ENCODE measurements at regions not wholly inside any gene's neighbourhood (a gene's known extent, or its start where the extent isn't known, plus 50 kb on each side); places are given as distances from the start of the nearest gene placed in this dataset.

DNA sequence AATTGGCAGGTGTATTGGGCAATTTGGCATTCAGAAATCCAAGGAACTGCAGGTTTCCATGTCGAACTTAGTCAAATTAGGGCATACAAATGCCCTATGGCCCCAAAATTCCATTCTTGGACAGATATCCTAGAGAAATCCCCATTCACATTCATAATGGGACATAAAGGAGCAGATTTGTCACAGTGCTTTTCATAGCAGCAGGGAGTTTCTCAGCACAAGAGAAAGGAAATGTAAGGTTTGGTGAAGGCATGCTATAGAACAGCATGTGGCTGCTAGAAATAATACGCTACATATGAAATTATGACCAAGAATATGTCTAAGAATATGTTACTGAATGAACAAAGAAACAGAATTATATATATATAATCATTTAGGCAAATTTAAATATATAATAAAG is 437.5 kb upstream of the BOD1L1 start:
- DNase-seq = no peak

DNA sequence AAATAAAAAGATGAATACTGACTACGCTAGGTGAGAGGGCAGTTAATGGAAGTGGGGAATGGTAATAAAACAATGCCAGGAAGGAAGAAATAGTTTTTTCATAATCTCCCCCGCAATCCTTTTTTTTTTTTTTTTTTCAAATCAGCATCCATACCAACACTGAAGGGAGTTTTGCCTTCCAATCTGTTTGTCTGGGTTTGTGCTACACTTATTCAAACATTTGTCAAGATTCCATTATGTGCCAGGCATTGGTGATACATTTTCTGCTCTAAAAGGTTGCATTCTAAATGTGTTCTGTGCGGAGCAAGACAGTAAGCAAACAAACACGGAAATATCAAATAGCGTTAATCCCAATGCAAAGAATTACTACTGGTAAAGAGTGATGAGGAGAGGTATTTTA is 437.9 kb upstream of the BOD1L1 start:
- no peak for DNase-seq

DNA sequence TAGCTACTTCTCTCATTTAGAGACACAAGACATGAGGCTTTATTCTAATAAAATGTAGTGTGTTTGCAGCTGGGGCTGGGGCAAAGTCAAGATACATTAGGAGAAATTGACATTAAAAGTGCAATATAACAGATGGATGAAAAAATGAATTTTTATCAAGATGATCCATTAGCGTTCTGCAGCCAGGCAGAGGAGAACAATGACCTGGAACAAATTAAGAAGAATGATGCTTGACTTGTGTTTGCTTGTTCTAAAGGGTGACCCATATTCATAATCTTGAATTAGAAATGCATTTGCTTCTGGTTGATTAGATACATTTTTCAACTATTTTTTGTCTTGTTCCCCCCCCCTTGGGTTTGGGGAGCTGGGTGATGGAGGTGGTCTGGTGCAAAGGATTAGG is 439.5 kb upstream of the BOD1L1 start:
- DNase-seq = no peak

DNA sequence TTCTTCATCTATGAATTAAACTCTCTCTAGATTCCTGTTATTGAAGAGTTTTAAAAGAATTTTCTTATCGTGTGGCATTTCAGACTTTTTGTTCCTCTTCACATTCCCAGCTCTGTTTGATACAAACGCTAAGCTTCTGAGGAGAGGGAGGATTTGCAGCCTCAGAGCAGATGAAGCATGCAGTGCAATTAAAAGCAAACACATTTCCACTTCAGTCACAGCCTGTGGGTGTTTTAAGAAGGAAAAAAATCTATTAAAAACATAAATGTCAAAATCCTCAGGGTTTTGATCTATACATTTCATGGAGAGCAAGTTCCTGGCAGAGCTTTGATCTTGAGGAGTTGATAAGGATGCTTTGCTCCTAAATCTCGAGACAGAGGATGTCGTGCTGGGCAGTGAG is 442.4 kb upstream of the BOD1L1 start:
- no peak for DNase-seq

DNA sequence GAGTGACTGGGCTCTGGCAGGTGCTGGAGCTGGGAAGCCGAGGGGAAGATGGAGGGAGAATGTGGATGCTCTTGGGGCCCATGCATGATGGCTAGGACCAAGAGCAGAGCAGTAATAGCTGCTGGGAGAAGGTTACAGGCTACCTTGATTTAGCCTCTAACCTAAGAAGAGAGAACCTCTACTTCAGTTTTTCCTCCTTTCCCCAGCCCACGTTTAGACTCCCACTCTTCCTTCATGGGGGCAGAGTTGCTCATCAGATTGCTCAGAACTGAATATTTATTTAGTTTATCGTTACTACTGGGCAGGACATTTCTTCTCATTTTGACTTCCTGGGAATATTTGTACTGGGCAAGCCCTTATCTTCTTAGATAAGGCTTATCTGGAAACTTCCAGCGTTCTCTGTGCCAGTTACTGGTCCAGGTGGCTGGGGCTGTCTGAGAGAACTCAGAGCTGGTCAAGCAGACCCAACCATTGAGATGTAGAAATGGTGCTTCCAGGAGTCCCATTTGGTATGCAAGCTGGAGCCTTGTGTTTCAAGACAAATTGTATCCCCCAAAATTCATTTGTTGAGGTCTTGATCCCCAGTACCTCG is 442.9 kb upstream of the BOD1L1 start:
- no peak for DNase-seq

DNA sequence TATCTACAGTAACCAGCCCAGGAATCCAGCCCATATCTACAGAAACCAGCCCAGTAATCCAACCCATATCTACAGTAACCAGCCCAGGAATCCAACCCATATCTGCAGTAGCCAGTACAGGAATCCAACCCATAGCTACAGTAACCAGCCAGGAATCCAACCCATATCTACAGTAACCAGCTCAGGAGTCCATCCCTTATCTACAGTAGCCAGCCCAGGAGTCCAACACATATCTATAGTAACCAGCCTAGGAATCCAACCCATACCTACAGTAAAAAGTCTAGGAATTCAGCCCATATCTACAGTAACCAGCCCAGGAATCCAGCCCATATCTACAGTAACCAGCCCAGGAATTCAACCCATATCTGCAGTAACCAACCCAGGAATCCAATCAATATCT is 445.0 kb upstream of the BOD1L1 start:
- DNase-seq = no peak

DNA sequence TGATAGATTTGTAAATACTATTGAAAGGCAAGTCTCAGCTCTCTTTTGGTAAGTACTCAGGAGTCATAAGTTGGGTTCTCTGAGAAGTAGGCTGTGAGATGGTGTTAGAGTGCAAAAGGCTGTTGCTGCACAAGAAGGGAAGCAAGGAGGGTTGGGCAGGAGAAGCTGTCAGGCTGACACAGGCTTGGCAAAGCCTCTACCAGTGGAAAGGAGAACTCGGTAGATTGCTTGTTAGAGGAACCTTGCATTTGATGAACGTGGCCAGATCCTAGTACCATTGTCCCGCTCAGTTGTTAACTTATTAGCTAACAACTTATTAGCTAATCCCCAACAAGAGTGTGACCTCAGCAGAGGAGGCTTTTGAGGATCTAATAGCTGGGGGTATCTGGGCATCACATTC is 449.3 kb upstream of the BOD1L1 start:
- no peak for DNase-seq

DNA sequence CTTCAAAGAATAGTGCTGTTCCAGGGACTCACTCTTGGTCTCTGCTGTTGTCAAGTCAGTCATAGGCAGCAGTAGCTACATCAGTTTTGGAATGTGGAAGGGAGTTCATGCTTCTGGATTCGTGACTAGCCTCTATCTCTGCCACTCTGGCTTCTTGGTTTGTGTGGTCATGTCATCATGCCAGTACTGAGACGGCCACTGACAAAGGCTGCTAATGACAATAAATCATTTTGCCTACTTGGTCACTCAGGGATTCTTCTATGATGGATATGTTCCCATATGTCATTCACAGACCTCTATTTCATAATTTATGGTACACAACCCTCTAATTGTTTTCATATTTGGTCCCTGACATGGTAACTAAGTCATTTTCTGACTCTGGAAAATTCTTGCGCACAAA is 450.8 kb upstream of the BOD1L1 start:
- no peak for DNase-seq

DNA sequence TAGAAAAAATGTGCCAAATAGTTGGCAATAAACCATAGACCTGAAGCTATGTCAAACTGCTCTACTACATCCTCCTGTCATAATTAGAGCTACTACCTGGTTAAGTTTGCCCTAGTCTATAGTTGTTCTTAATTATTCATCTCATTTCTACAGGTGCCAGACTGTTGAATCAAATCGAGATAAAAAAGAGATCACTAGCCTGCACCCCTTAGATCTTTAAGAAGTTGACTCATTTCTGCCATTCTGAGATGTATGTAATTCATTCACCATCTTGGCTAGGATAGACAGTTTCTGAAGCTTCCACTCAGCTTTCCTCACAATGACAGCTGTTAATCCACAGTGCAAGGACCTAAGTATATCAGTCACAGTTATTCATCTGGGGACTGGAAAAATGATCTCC is 452.1 kb upstream of the BOD1L1 start:
- no peak for DNase-seq

DNA sequence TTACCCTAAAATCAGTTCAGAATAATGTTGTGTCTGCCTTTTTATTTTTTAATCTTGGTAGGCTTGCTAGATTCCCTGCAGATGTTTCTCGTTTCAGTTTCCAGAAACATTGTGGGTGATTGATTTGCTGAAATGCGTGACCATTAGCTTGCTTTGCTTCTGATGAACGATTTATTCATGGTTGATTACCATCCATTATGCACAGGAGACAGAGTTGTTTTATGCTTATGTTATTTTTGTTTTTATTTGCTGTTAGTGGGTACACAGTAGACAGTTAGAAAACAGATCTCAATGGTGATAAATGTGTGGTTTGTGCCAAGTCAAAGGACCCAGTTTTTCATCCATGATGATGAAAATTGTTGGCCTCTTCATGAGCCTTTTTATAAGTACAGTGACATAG is 455.6 kb upstream of the BOD1L1 start:
- DNase-seq = no peak

DNA sequence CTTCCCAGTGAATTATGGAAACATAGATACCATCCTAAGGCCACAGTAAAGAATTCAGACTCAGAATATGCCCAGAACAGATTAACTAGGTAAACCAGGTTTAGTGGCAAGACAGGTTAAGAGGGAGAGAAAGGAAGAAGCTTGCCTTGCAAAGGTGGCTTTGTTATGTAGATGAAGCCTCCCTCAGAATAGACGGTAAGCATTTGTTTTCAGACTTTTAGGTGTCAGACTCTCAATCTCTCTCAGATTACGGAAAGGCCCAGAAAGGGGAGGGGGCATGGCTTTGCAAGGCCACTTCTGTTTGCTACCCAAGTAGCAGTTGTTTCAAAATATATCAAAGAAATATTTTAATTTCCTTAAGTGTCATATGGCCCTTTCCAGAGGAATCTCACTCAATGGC is 457.1 kb upstream of the BOD1L1 start:
- DNase-seq = no peak

DNA sequence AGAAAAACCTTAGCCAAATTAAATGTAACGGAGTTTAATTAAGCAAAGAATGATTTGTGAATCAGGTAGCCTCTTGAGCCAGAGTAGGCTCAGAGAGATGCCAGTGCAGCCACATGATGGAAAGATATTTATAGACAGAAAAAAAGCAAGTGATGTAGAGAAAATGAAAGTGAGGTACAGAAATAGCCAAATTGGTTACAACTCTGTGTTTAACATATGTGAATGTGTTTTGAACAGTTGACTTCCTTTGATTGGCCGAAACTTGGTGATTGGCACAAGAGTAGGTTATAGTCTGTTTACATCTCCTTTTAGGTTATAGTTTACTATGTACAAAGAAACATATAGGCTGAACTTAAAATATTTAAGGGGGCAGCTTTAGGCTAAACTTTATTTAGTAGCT is 459.9 kb upstream of the BOD1L1 start:
- no peak for DNase-seq

DNA sequence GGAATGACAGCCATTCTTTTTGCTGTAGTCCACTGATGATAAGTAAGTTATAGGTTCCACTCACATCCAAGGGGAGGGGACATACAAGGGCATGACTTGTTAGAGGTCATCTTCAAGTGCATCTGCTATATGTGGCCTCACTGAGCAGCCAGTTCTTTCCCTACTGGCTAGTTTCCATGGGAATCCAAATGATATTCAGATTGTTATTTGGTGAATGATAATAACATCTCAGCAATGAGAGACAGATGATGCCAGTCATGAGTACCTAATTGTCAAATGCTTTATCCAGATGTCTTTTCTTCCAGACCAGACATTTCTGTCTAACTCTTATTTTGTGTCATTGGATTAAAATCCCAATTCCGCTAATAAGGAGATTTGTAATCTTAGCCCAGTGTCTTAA is 460.4 kb upstream of the BOD1L1 start:
- no peak for DNase-seq

DNA sequence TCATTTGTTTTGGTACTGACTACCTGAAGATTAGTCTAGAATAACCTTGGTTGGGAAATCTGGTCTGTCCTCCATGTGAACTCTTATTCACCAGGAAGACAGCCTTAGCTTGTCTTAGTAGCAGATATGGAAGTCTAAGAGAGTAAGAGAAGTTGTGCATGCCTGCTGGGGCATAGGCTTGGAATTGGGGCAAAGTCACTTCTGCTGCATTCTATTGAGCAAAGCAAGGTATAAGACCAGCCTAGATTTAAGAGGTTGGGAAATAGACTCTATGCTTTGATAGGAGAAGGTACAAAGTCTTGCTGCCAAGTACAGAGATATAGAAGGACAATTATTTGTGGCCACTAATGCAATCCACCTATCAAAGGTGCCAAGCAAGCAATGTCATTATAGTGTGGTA is 464.0 kb upstream of the BOD1L1 start:
- DNase-seq = no peak

DNA sequence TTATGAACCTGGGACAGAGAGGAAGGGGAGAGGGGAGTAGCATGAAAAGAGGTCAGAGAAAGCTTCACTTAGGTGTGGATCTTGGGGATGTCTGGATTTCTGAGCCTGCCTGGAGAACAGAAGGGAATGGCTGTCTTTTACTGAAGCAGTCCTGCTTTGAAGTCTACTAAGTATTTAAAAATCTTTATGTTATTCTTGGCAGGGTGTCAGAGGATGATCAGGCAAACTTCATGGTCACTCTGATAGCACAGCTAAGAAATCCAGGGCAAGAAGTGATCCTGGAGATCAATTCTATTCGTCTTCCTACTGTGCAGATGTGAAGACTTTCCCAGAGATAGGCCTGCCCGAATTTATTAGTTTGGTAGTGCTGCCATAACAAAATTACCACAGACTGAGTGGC is 464.4 kb upstream of the BOD1L1 start:
- no peak for DNase-seq

DNA sequence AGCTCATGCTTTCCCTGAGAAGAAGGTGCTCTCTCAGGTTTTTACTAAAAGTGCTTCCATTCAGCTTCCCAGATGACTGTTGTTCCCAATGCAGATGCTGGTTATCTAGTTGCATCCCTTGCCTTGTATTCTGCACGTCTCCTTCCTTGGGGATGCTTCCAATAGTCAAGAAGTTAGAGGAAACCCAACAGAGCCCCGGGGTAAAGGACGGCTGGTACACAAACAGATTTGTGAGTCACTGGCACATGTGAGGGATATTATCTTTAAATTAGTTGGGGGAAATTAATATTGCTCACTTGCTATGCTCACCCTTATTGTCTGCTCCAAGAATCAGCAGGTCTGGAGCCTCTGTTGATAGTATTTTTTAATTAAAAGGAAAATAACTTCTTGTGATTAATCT is 465.2 kb upstream of the BOD1L1 start:
- no peak for DNase-seq

DNA sequence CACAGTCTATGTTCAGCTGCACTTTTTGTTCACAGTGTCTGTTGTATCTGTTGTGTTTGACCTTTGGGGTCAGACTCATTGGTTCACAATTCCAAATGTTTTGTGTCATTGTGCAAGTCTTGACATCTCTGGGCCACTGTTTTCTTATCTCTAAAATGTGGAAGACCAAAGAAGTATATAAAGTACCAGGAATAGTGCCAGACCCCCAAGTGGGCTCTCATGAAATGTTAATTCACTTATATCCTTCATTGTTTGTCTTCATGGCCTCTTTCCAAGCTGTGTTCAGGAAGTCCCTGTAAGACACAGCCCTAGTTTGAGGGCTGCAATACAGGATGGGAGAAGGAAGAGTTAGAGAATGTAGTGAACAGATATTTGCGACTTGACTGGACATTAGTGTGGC is 468.3 kb upstream of the BOD1L1 start:
- no peak for DNase-seq

DNA sequence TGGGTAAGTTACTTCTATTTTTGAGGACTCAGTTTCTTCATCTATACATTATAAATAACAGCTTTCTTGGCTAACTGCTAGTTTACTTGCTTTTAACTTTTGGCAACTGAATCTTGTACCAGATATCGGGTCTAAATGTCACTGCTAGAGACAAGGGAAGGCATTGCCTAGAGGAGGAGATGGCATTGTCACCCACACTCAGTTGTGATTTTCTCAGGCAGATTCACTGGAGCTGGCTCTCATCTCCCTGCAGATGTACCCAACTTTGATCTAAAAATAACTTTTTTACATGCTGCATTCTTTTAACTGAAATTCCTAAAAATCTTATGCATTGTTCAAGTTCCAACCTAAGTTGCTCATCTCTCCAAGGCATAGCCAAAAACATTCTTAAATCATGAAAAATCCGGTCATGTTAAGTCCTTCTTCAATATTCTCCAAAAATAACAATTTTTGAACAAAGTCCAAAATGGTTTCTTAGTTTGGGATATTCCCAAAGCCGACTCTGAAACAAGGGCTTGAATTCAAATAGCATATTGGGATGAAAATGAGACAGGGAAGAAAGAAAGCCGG is 469.0 kb upstream of the BOD1L1 start:
- no peak for DNase-seq

DNA sequence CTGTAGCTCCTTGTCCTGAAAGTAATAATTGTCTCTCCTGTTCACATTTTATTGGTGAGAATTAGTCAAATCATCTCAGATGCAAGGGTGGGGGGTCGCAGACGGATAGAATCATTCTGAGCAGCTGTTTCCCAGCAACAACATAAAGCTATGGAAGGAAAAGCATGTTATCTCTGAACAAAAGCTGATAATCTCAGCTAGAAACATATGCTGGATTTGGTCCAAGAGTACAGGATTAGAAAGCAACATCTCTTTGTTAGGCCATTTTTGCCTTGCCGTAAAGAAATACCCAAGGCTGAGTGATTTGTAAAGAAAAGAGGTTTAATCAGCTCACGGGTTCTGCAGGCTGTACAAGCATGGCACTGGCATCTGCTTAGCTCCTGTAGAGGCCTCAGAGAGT is 472.8 kb upstream of the BOD1L1 start:
- DNase-seq = no peak

DNA sequence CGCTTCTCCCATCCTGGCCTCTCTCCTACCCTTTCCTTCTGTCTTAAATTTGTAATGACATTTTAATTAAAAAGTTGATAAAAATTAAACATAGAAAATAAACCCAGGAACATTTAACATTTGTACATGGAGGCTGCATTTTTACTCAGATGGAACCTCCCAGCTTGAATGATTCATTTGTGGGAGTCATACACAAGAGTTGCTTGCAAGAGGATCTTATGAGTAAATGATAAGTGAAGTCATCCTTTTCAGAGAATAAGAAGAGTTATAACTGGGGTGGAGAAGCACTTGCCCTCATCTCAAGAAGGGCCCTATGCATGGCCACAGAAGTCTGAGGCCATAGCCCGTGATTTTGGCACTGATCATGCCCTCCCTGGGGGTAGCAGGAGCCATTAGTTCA is 482.9 kb upstream of the BOD1L1 start:
- no peak for DNase-seq

DNA sequence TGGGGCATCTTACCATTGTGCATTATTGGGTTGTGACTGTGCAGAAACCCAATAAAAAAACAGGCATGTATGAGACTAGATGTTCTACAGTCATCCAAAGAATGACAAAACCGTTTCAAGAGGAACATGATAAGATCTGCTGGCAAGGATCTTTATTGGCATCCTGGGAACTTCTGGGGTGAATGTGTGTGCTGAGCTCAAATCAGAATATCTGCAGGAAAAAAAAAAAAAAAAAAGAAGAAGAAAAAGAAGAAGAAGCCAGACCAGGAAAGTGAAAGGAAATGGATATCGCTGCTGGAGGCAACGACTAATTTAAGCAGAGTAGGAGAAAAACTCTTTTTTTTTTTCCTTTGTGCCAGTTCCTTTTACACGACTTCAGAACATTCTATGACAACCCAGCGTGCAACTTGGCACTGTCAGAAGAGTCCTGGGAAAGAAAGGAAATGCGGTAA is 484.2 kb upstream of the BOD1L1 start:
- no peak for DNase-seq

DNA sequence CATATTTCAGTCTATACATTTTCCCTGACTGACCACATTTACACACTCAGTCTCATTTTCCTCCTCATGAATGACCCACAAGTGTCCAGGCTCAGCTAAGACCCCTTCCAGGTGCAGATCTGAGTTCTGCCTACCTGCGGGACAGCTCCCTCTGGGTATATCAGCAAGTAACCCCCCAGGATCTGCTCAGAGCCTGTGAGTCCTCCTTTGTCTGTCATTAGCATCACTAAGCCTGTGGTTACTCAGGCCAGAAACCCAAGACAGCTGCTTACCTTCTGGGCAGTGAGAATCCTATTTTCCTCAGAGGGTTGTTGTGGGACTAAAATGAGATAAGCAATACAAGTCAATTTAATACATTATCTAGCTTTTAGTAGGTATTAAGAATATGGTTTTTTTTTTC is 487.6 kb upstream of the BOD1L1 start:
- no peak for DNase-seq

DNA sequence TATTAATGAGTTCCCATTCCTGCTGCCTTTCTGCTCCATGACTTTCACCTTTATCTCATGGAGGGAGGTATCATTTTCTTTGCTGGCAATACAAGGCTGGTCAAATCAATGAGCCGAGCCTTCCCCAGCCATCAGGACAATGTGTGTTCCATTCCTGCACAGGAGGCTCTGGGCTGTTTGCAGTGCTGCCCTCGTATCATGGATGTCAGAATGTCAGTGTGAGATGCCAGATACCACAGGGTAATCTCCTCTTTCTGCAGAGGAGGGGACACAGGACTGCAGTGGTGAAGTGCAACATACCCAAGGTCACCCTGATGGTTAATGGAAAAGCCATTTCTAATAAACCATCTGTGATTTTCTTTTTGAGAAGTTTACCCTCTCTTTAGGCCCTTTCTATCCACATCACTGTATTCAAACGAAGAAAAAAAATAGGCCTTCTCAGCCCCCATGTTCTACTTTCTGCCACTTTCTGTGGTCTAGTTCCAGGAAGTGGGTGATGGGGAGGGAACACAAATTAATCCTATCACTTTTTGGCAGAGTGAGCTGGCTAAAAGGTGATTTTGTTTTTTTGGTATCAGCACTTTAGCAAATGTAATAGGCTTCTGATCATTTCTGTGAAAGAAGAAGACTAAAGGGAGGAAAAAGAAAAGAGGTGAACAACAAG is 490.2 kb upstream of the BOD1L1 start:
- no peak for DNase-seq

DNA sequence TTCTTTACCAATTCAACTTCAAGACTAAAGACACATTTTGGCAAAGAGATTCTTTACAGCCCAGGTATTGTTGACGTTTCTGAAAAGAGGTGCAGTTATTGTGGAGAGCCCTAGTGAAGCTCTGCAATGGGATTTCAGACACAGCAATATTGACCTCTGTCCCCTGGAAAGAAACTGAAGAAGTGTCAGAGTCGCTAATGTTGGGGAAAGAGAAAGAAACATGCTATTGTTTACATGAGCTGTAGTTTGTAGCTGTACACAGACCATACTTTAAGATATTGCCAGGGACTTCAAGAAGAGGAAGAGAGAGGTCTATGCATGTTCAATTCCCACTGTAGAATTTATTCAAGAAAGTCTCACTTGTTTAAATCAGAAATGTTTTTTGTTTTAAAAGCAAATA is 497.3 kb upstream of the BOD1L1 start:
- no peak for DNase-seq

Data from stimulated activated CD4-positive, alpha-beta T cell treated with anti-CD3 and anti-CD28 coated beads, Interleukin-4, amount 100 ng/mL, for 1 hour (primary cell).